Lower leg skin (tissue), 4 donors: ENCODE measurements at regions not wholly inside any gene's neighbourhood (a gene's known extent, or its start where the extent isn't known, plus 50 kb on each side); places are given as distances from the start of the nearest gene placed in this dataset.

Source experiments
- DNase-seq, 2 donors: peaks; one replicate each; pipeline ENCODE4 v3.0.0-alpha.2; 2019; ENCODE audit warnings: low spot score in 2 of 2
- H3K4me3 ChIP-seq: fragments of 200-600 bp; sonication (generic); 2 replicates; pipeline ENCODE4 v1.5.1; 2017; ENCODE audit warnings: mild to moderate bottlenecking, low read depth; ENCODE audit not compliant: poor library complexity, severe bottlenecking
- POLR2A ChIP-seq, 2 donors: fragments of 450-650 bp; IDR thresholded peaks; one replicate each; pipeline ENCODE4 v1.6.1; 2016 to 2017; ENCODE audit warnings: antibody characterized with exemption in 2 of 2, mild to moderate bottlenecking in 1 of 2, moderate library complexity in 1 of 2
- WGBS, 2 donors: methylation state at CpG; one replicate each; pipeline ENCODE4 v1.1.5; 2018; 5-methylcytosine and 5-hydroxymethylcytosine counted together
- intact Hi-C: fragments of 100-400 bp; cut with DNase I; formaldehyde crosslinking; loops from one replicate; pipeline ENCODE4 v1.15.0; 2023; ENCODE audit warnings: low total_unique reads
- TF ChIP-seq, protein P1 (sequence below), 3 donors: fragments of 450-650 bp; IDR thresholded peaks; one replicate each; pipeline ENCODE4 v1.5.1; 2016; ENCODE audit warnings: antibody characterized with exemption in 3 of 3, mild to moderate bottlenecking in 3 of 3, moderate library complexity in 2 of 3

DNA sequence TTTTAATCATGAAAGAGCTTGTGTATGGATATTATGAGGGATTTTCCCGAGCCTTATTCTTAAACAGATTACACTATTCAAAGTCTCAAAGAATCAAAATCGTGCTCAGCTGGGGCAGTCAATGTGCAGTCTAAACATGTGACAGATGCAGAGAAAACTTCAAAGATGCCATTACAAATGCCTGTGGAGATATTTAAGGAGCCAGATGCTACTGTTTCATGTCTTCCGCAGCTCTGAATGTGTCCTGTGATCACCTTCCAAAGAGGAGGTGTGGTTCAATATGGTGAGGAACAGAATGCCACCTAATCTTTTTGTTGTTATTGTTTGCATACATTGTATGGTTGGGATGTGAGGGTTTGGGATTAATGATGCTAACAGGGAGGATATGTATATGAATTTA is 593.3 kb upstream of the ARRDC3 start:
- TF ChIP-seq POLR2A (IDR thresholded peaks at IDR 0.05), result no peak
- TF ChIP-seq, protein P1, sequence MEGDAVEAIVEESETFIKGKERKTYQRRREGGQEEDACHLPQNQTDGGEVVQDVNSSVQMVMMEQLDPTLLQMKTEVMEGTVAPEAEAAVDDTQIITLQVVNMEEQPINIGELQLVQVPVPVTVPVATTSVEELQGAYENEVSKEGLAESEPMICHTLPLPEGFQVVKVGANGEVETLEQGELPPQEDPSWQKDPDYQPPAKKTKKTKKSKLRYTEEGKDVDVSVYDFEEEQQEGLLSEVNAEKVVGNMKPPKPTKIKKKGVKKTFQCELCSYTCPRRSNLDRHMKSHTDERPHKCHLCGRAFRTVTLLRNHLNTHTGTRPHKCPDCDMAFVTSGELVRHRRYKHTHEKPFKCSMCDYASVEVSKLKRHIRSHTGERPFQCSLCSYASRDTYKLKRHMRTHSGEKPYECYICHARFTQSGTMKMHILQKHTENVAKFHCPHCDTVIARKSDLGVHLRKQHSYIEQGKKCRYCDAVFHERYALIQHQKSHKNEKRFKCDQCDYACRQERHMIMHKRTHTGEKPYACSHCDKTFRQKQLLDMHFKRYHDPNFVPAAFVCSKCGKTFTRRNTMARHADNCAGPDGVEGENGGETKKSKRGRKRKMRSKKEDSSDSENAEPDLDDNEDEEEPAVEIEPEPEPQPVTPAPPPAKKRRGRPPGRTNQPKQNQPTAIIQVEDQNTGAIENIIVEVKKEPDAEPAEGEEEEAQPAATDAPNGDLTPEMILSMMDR (IDR thresholded peaks at IDR 0.05), result no peak
- H3K4me3 ChIP-seq, result no peak overlapping the region
- intact Hi-C loops, result no loop called here
- WGBS, 2 donors, result 40 to 44% methylated on average over 3 of the region's 3 CpGs
- DNase-seq, result no peak

DNA sequence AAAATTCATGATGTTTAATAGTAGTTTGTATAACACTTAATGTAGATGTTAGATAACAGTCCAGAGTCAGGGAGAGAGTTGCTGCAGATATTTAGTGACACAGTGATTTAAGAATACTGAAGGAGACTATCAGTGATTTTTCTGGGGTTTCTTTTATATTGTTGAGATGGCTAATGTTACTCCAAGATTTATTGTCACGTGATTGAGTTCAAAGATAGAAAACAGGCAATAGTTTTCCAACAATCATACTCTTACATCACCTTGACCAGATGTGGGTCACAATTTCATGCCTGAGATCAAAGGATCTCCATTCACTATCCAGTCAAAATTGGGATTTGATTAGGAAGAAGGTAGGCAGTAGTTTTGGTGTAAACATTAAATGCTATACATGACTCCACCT is 580.0 kb upstream of the ARRDC3 start:
- DNase-seq, result no peak
- no peak overlapping the region for H3K4me3 ChIP-seq
- TF ChIP-seq, protein P1 (IDR thresholded peaks at IDR 0.05), result no peak
- TF ChIP-seq POLR2A (IDR thresholded peaks at IDR 0.05), result no peak
- 95 to 96% methylated on average over 1 of the region's 1 CpG for WGBS, 2 donors
- intact Hi-C loops, result no loop called here

DNA sequence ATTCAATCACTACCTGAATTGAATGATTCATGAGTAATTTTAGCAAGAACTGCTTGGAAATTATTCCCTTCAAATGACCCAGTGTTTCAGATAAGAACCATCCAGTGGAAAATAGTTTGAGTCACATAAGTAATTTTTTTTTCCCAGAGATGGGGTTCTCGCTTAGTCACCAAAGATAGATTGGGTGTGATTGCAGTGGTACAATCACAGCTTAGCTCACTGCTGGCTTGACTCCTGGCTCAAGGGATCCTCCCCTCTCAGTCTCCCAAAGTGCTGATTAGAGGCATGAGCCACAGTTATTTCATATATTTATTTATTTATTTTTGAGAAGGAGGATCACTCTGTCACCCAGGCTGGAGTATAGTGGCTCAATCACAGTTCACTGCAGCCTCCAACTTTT is 574.5 kb upstream of the ARRDC3 start:
- TF ChIP-seq POLR2A (IDR thresholded peaks at IDR 0.05), result no peak
- TF ChIP-seq, protein P1 (IDR thresholded peaks at IDR 0.05), result no peak
- no peak overlapping the region for H3K4me3 ChIP-seq
- no peak for DNase-seq
- WGBS, 2 donors, result 71 to 75% methylated on average over 1 of the region's 1 CpG
- intact Hi-C loops, result no loop called here

DNA sequence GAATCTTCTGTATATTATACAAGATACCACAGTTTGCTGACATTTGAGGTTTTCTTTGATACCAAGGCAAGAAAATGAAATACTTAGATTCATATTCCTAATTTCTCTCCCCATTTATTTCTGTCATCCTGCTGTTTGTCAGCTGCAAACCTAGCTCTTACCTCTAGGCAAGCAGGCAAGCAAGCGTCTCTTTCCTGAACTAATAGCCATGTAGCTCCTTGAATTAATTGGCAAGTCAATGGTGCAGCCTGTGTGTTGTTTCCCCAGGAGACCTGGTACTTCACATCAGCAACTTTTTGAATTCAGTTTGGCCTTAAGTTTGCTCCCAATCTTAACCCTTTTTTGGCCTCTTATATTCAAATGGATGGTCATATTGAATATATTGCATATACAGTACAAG is 573.6 kb upstream of the ARRDC3 start:
- WGBS, 2 donors, result 73 to 79% methylated on average over 1 of the region's 1 CpG
- DNase-seq, result no peak
- intact Hi-C loops, result no loop called here
- no peak for TF ChIP-seq POLR2A (IDR thresholded peaks at IDR 0.05)
- TF ChIP-seq, protein P1 (IDR thresholded peaks at IDR 0.05), result no peak
- no peak overlapping the region for H3K4me3 ChIP-seq

DNA sequence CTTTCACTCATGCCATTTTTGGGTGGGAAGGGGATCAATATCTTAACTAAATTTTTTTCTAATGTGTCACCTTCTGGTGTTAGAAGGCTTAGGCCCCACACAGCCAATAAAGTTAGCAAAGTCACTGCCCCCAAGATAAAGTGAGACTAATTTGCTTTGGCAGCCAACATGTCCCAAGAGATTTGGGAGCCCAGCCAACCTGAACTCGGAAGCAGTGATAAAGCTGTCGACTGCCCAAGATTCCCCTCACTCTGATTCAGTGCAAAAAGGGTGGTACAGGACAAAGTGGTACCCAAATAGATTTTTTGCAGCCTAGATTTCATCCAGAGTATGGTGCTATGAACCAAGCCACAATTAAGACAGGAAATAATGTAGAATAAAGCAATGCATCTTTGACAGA is 572.5 kb upstream of the ARRDC3 start:
- no peak overlapping the region for H3K4me3 ChIP-seq
- DNase-seq, result no peak
- TF ChIP-seq, protein P1 (IDR thresholded peaks at IDR 0.05), result no peak
- TF ChIP-seq POLR2A (IDR thresholded peaks at IDR 0.05), result no peak
- 22% methylated on average over 2 of the region's 2 CpGs for WGBS, 2 donors
- intact Hi-C loops, result no loop called here

DNA sequence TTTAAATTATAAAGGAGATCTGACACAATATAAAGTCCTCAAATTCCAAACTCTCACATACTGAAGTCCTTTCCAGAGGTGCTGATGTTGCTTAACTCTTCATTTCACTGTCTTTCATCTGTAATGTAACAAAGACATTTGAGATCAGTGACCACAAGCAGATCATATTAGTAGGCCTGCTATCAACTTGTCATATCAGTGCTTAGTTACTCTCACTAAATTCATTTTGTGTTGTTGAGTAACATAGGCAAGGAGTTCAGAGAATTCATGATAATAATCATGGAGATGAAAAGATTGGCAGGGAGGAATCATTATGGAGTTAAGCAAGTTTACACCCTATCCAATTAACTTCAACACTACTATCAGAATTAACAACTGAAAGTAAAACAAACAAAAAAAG is 571.0 kb upstream of the ARRDC3 start:
- no peak overlapping the region for H3K4me3 ChIP-seq
- TF ChIP-seq, protein P1 (IDR thresholded peaks at IDR 0.05), result no peak
- no peak for TF ChIP-seq POLR2A (IDR thresholded peaks at IDR 0.05)
- no peak for DNase-seq
- intact Hi-C loops, result no loop called here
